KMS-11 (cell line): ENCODE measurements at regions not wholly inside any gene's neighbourhood (a gene's known extent, or its start where the extent isn't known, plus 50 kb on each side); places are given as distances from the start of the nearest gene placed in this dataset.
"Not testable (repeated sequence)": the region's sequence is repeated elsewhere in the genome, so short reads cannot be mapped to it uniquely, and the experiment has no call there.

Source experiments
- H2AFZ ChIP-seq: fragments of 200-600 bp; sonication (generic); 2 replicates; pipeline ENCODE4 v1.6.1; 2016; ENCODE audit warnings: antibody characterized with exemption, mixed run types, low read depth
- H3K27ac ChIP-seq: fragments of 200-600 bp; sonication (generic); 2 replicates; pipeline ENCODE4 v1.6.1; 2016; ENCODE audit warnings: mild to moderate bottlenecking, mixed run types
- H3K27me3 ChIP-seq: fragments of 200-600 bp; sonication (generic); 2 replicates; pipeline ENCODE4 v1.6.1; 2017; ENCODE audit warnings: mild to moderate bottlenecking, low read depth, mixed run types, moderate library complexity; ENCODE audit not compliant: insufficient read depth
- H3K36me3 ChIP-seq: fragments of 200-600 bp; sonication (generic); 2 replicates; pipeline ENCODE4 v1.6.1; 2017; ENCODE audit warnings: mild to moderate bottlenecking, mixed run types; ENCODE audit not compliant: insufficient read depth
- H3K4me1 ChIP-seq: fragments of 200-600 bp; sonication (generic); 2 replicates; pipeline ENCODE4 v1.6.1; 2016; ENCODE audit warnings: mild to moderate bottlenecking, low read depth, mixed run types; ENCODE audit not compliant: poor library complexity, severe bottlenecking
- H3K4me2 ChIP-seq: fragments of 200-600 bp; sonication (generic); 2 replicates; pipeline ENCODE4 v1.7.0; 2016; ENCODE audit warnings: mild to moderate bottlenecking, mixed run types
- H3K4me3 ChIP-seq: fragments of 200-600 bp; sonication (generic); IDR thresholded peaks from 2 replicates; pipeline ENCODE4 v1.6.1; 2017; ENCODE audit warnings: low read depth, low read length, mixed read lengths; ENCODE audit not compliant: insufficient read depth
- H3K79me2 ChIP-seq: fragments of 200-600 bp; sonication (generic); 2 replicates; pipeline ENCODE4 v1.6.1; 2016; ENCODE audit warnings: low read depth, mixed run types; ENCODE audit not compliant: insufficient read depth
- H3K9ac ChIP-seq: fragments of 200-600 bp; sonication (generic); 2 replicates; pipeline ENCODE4 v1.6.1; 2016; ENCODE audit warnings: mild to moderate bottlenecking, mixed run types
- H4K20me1 ChIP-seq: fragments of 200-600 bp; sonication (generic); 2 replicates; pipeline ENCODE4 v1.6.1; 2016; ENCODE audit warnings: mild to moderate bottlenecking, mixed run types; ENCODE audit not compliant: insufficient read depth
- TF ChIP-seq, protein P1 (sequence below): fragments of 200-600 bp; sonication (generic); conservative IDR thresholded peaks from 2 replicates; pipeline ENCODE4 v1.6.1; 2017; ENCODE audit warnings: low read depth, mild to moderate bottlenecking, antibody characterized with exemption, low read length, moderate library complexity, mixed read lengths

DNA sequence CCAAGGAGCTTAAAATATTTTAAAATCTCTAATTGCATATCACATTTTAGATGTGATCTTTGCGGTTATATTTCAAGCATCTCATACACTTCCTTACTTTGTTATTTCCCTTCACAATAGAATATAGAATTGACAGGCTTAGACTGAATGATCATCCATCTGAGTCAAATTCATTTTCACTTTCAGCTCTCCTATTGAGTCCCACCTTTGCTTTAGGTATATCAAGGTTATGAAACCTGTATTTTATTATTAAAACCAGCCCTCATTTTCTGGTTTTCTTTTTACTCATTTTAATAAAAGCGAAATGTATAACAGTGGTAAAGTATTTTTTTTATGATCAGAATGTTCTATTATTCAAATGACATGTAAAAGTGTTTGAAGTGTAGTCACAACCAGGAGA is 162.9 kb upstream of the KYNU start:
- TF ChIP-seq, protein P1, sequence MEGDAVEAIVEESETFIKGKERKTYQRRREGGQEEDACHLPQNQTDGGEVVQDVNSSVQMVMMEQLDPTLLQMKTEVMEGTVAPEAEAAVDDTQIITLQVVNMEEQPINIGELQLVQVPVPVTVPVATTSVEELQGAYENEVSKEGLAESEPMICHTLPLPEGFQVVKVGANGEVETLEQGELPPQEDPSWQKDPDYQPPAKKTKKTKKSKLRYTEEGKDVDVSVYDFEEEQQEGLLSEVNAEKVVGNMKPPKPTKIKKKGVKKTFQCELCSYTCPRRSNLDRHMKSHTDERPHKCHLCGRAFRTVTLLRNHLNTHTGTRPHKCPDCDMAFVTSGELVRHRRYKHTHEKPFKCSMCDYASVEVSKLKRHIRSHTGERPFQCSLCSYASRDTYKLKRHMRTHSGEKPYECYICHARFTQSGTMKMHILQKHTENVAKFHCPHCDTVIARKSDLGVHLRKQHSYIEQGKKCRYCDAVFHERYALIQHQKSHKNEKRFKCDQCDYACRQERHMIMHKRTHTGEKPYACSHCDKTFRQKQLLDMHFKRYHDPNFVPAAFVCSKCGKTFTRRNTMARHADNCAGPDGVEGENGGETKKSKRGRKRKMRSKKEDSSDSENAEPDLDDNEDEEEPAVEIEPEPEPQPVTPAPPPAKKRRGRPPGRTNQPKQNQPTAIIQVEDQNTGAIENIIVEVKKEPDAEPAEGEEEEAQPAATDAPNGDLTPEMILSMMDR = no peak
- H3K4me2 ChIP-seq = no peak overlapping the region
- H3K9ac ChIP-seq = no peak overlapping the region
- H3K4me1 ChIP-seq = no peaks in the 10 kb centered on the region
- no peaks in the 10 kb centered on the region for H3K36me3 ChIP-seq
- no peak overlapping the region for H3K27ac ChIP-seq
- no peak overlapping the region for H3K4me3 ChIP-seq
- H4K20me1 ChIP-seq = no peaks in the 10 kb centered on the region
- H3K79me2 ChIP-seq = no peaks in the 10 kb centered on the region
- H3K27me3 ChIP-seq = no peaks in the 10 kb centered on the region
- no peak overlapping the region for H2AFZ ChIP-seq

DNA sequence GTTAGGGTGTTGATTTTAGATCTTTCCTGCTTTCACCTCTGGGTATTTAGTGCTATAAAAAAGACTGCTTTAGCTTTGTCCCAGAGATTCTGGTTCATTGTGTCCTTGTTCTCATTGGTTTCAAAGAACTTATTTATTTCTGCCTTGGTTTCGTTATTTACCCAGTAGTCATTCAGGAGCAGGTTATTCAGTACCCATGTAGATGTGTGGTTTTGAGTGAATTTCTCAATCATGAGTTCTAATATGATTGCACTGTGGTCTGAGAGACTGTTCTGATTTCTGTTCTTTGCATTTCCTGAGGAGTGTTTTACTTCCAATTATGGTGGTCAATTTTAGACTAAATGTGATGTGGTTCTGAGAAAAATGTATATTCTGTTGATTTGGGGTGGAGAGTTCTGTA is 167.1 kb upstream of the KYNU start:
- no peaks in the 10 kb centered on the region for H3K79me2 ChIP-seq
- no peak overlapping the region for H3K4me3 ChIP-seq
- H3K36me3 ChIP-seq = no peaks in the 10 kb centered on the region
- no peak overlapping the region for H3K4me2 ChIP-seq
- no peaks in the 10 kb centered on the region for H3K4me1 ChIP-seq
- H2AFZ ChIP-seq = no peak overlapping the region
- no peak overlapping the region for H3K27ac ChIP-seq
- H3K27me3 ChIP-seq = no peaks in the 10 kb centered on the region
- no peaks in the 10 kb centered on the region for H4K20me1 ChIP-seq
- no peak overlapping the region for H3K9ac ChIP-seq
- TF ChIP-seq, protein P1 = no peak

DNA sequence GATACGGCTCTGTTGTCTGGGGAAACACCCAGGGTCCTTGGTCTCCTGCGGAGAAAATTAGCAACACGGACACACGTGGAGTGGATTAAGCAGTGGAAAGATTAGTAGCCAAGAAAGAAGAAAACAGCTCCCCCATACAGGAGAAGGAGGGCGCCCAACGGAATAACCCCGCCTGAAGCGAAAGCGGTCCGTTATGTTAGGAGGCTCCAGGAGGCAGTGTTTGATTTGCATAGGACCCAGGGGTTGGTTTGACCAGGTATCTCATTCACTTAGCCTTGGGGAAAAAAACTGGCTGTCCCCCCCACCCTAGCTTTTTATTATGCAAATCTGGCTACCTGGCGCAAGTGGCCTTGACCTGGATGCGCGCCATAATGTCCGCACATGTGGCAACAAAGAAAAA is 170.1 kb upstream of the KYNU start:
- Histone ChIP-seq H3K27ac (no peak overlapping the region), H3K4me2 (no peak overlapping the region), H3K4me3 (no peak overlapping the region), H4K20me1 (no peaks in the 10 kb centered on the region), H3K36me3 (no peaks in the 10 kb centered on the region), H3K79me2 (no peaks in the 10 kb centered on the region), H2AFZ (no peak overlapping the region), H3K4me1 (no peaks in the 10 kb centered on the region), H3K27me3 (no peaks in the 10 kb centered on the region), H3K9ac (no peak overlapping the region)
- TF ChIP-seq, protein P1 = no peak

DNA sequence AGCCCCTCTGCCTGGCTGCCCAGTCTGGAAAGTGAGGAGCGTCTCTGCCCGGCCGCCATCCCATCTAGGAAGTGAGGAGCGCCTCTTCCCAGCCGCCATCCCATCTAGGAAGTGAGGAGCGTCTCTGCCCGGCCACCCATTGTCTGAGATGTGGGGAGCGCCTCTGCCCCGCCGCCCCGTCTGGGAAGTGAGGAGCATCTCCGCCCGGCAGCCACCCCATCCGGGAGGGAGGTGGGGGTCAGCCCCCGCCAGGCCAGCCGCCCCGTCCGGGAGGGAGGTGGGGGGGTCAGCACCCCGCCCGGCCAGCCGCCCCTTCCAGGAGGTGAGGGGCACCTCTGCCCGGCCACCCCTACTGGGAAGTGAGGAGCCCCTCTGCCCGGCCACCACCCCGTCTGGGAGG is 175.1 kb upstream of the KYNU start:
- not testable (repeated sequence) for H3K27ac ChIP-seq, H3K4me3 ChIP-seq, H3K27me3 ChIP-seq, H3K9ac ChIP-seq, H2AFZ ChIP-seq, H3K4me1 ChIP-seq, H4K20me1 ChIP-seq, H3K4me2 ChIP-seq, H3K79me2 ChIP-seq, H3K36me3 ChIP-seq

DNA sequence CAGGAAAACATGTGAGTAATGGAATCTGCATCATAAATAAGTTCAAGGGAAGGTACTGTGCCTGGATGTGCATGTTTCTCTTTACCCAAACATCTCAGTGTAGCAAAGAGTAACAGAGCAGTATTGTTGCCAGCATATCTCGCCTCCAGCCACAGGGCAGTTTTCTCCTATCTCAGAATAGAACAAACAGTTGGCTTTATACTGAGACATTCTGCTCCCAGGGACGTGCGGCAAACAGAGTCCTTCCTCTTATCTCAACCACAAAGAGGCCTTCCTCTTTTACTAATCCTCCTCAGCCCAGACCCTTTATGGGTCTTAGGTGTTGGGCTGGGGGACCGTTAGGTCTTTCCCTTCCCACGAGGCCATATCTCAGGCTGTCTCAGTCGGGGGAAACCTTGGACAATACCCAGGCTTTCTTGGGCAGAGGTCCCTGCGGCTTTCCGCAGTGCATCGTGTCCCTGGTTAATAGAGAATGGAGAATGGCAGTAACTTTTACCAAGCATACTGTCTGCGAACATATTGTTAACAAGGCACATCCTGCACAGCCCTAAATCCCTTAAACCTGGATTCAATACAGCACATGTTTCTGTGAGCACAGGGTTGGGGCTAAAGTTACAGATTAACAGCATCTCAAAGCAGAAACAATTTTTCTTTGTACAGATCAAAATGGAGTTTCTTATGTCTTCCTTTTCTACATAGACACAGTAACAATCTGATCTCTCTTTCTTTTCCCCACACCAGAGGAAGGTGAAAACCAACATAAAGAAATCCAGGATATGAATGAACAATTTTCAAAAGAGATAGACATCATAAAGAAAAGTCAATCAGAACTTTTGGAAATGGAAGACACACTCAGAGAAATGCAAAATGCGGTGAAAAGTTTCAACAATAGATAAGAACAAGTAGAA is 181.9 kb upstream of the KYNU start:
- not testable (repeated sequence) for H3K9ac ChIP-seq, H3K4me3 ChIP-seq, H3K36me3 ChIP-seq, H4K20me1 ChIP-seq, H3K27ac ChIP-seq, H3K4me1 ChIP-seq, H3K27me3 ChIP-seq, H3K4me2 ChIP-seq, H2AFZ ChIP-seq, H3K79me2 ChIP-seq
